CMK (cell line): ENCODE measurements at regions not wholly inside any gene's neighbourhood (a gene's known extent, or its start where the extent isn't known, plus 50 kb on each side); places are given as distances from the start of the nearest gene placed in this dataset.
"Not testable (repeated sequence)": the region's sequence is repeated elsewhere in the genome, so short reads cannot be mapped to it uniquely, and the experiment has no call there.

Experiments
- DNase-seq: peaks from one replicate; pipeline ENCODE4 v3.0.0-alpha.2; 2010; ENCODE audit warnings: low read depth

- DNase-seq, result no peak
Observed at GRCh38 chr1:94672934-94673333, 131.4 kb upstream of the F3 start.

GRCh38 chr1:94672001-94672400, 130.4 kb upstream of the F3 start:
- DNase-seq, result no peak

GRCh38 chr1:94670273-94670672, 128.7 kb upstream of the F3 start:
- no peak for DNase-seq

GRCh38 chr1:94669198-94669597, 127.6 kb upstream of the F3 start:
- no peak for DNase-seq

GRCh38 chr1:94668528-94668927, 127.0 kb upstream of the F3 start:
- DNase-seq, result no peak

- no peak for DNase-seq
Observed at GRCh38 chr1:94667818-94668217, 126.3 kb upstream of the F3 start.

- DNase-seq, result no peak
Observed at GRCh38 chr1:94666797-94667196, 125.2 kb upstream of the F3 start.

GRCh38 chr1:94661431-94661932, 119.9 kb upstream of the F3 start:
- DNase-seq, result no peak

- DNase-seq, result no peak
Observed at GRCh38 chr1:94660994-94661393, 119.4 kb upstream of the F3 start.

GRCh38 chr1:94660258-94660657, 118.7 kb upstream of the F3 start:
- DNase-seq, result no peak

- not testable (repeated sequence) for DNase-seq
Observed at GRCh38 chr1:94659202-94659601, 117.6 kb upstream of the F3 start.

- no peak for DNase-seq
Observed at GRCh38 chr1:94658221-94658620, 116.7 kb upstream of the F3 start.

- DNase-seq, result not testable (repeated sequence)
Observed at GRCh38 chr1:94657776-94658175, 116.2 kb upstream of the F3 start.

- DNase-seq, result no peak
Observed at GRCh38 chr1:94656967-94657366, 115.4 kb upstream of the F3 start.

GRCh38 chr1:94654919-94655318, 113.4 kb upstream of the F3 start:
- DNase-seq, result no peak

- no peak for DNase-seq
Observed at GRCh38 chr1:94654459-94654858, 112.9 kb upstream of the F3 start.

GRCh38 chr1:94654031-94654430, 112.5 kb upstream of the F3 start:
- DNase-seq, result no peak

- no peak for DNase-seq
Observed at GRCh38 chr1:94653454-94653853, 111.9 kb upstream of the F3 start.

GRCh38 chr1:94651076-94651475, 109.5 kb upstream of the F3 start:
- no peak for DNase-seq

GRCh38 chr1:94650301-94650700, 108.7 kb upstream of the F3 start:
- DNase-seq, result no peak

GRCh38 chr1:94648225-94649007, 106.9 kb upstream of the F3 start:
- DNase-seq, result no peak

GRCh38 chr1:94646786-94647555, 105.4 kb upstream of the F3 start:
- no peak for DNase-seq

- no peak for DNase-seq
Observed at GRCh38 chr1:94646141-94646643, 104.6 kb upstream of the F3 start.
